Testis (tissue), 2 donors: ENCODE measurements at regions not wholly inside any gene's neighbourhood (a gene's known extent, or its start where the extent isn't known, plus 50 kb on each side); places are given as distances from the start of the nearest gene placed in this dataset.

Source experiments
- CTCF ChIP-seq, 3 experiments: fragments of 450-650 bp in 2 of 3; fragments of 200-600 bp in 1 of 3; sonication (generic) in 1 of 3; IDR thresholded peaks; one replicate each; pipeline ENCODE4 v1.5.1; 2016 to 2019; ENCODE audit warnings: antibody characterized with exemption in 3 of 3, mild to moderate bottlenecking in 2 of 3, moderate library complexity in 1 of 3
- POLR2A ChIP-seq: fragments of 450-650 bp; IDR thresholded peaks from one replicate; pipeline ENCODE4 v1.6.1; 2017; ENCODE audit warnings: antibody characterized with exemption, mild to moderate bottlenecking, moderate library complexity

GRCh38 chr5:174374206-174374605 is 328.7 kb downstream of the NSG2 start:
- TF ChIP-seq CTCF (IDR thresholded peaks at IDR 0.05) (no peak), POLR2A (no peak)
